HCT116 (cell line): ENCODE measurements at regions not wholly inside any gene's neighbourhood (a gene's known extent, or its start where the extent isn't known, plus 50 kb on each side); places are given as distances from the start of the nearest gene placed in this dataset.

Source experiments
- ATAC-seq: fragments of 200-7000 bp; cut with Tn5 transposase; 2 replicates; pipeline ENCODE4 v1.9.1; 2020; ENCODE audit warnings: mild to moderate bottlenecking, moderate library complexity
- BruUV-seq: library from RNA; stranded (reverse); fragments of 400-500 nt; replicated peaks from 2 replicates; lab custom pipeline; 2021; lab: Mats Ljungman, UMichigan
- CTCF ChIA-PET: fragments of 300-600 bp; sonication (Branson Sonifier 250); formaldehyde crosslinking; loops from one replicate; lab custom pipeline; 2021; ENCODE audit warnings: antibody characterized with exemption; lab: Charles Lee
- POLR2A ChIA-PET: fragments of 300-600, 350-600 bp; sonication (Branson Sonifier 250); formaldehyde crosslinking; loops from one replicate; lab custom pipeline; 2021; ENCODE audit warnings: antibody characterized with exemption; lab: Charles Lee
- RAD21 ChIA-PET, 2 experiments: fragments of 300-600 bp; sonication (Branson Sonifier 250); formaldehyde crosslinking; loops; one replicate each; lab custom pipeline; 2023; ENCODE audit warnings: low total read pairs in 2 of 2; ENCODE audit not compliant: uncharacterized antibody in 2 of 2, unreplicated experiment in 2 of 2, low non-redundant PET in 1 of 2; lab: Charles Lee
- DNase-seq: peaks from one replicate; pipeline ENCODE4 v3.0.0-alpha.2; 2010; ENCODE audit warnings: low read depth, low spot score
- H2AFZ ChIP-seq: fragments of 200-600 bp; shearing (Covaris generic), sonication (generic); 2 replicates; pipeline ENCODE4 v1.6.1; 2017; ENCODE audit warnings: low read depth, mixed run types, mixed read lengths, antibody characterized with exemption, low read length; ENCODE audit not compliant: poor library complexity, severe bottlenecking
- H3K27ac ChIP-seq: 2 replicates; pipeline ENCODE4 v1.5.1; 2012; ENCODE audit warnings: low read depth, low read length
- H3K27me3 ChIP-seq: fragments of 200-600 bp; sonication (generic); 2 replicates; pipeline ENCODE4 v1.6.1; 2016; ENCODE audit warnings: mixed run types, low read length, mixed read lengths; ENCODE audit not compliant: insufficient read depth
- H3K36me3 ChIP-seq, 2 experiments: fragments of 200-500 bp in 1 of 2; fragments of 200-600 bp in 1 of 2; sonication (Bioruptor generic) in 1 of 2; sonication (generic) in 1 of 2; 2 replicates each; pipeline versions ENCODE4 v1.5.1 to v1.6.1; 2014 to 2016; ENCODE audit warnings: low read length in 2 of 2, inconsistent platforms in 1 of 2, mixed read lengths in 1 of 2, mixed run types in 1 of 2; ENCODE audit not compliant: insufficient read depth in 2 of 2, control insufficient read depth in 1 of 2
- H3K4me1 ChIP-seq, 2 experiments: fragments of 200-600 bp in 1 of 2; sonication (generic) in 1 of 2; 2 replicates each; pipeline versions ENCODE4 v1.5.1 to v1.6.1; 2012 to 2017; ENCODE audit warnings: low read length in 2 of 2, inconsistent platforms in 1 of 2, mild to moderate bottlenecking in 1 of 2, mixed read lengths in 1 of 2, mixed run types in 1 of 2, moderate library complexity in 1 of 2; ENCODE audit not compliant: insufficient read depth in 2 of 2, control insufficient read depth in 1 of 2
- H3K4me2 ChIP-seq: fragments of 200-600 bp; sonication (generic); 2 replicates; pipeline ENCODE4 v1.6.1; 2017; ENCODE audit warnings: mixed run types, low read length, mixed read lengths
- H3K4me3 ChIP-seq, 2 experiments: fragments of 200-600 bp in 1 of 2; sonication (generic) in 1 of 2; replicated peaks in 1 of 2; 2 replicates each; pipeline ENCODE4 v1.5.1; 2011 to 2016; ENCODE audit warnings: low read length in 2 of 2, control low read depth in 1 of 2, low read depth in 1 of 2, mild to moderate bottlenecking in 1 of 2, mixed read lengths in 1 of 2, mixed run types in 1 of 2
- H3K79me2 ChIP-seq: fragments of 200-600 bp; sonication (generic); 2 replicates; pipeline ENCODE4 v1.6.1; 2017; ENCODE audit warnings: mild to moderate bottlenecking, mixed run types, low read length, moderate library complexity, mixed read lengths; ENCODE audit not compliant: insufficient read depth
- H3K9ac ChIP-seq: fragments of 200-600 bp; sonication (generic); 2 replicates; pipeline ENCODE4 v1.6.1; 2016; ENCODE audit warnings: low read length, mixed read lengths
- H3K9me2 ChIP-seq: fragments of 200-600 bp; sonication (generic), shearing (Covaris generic); 2 replicates; pipeline ENCODE4 v1.6.1; 2017; ENCODE audit warnings: mixed run types, mild to moderate bottlenecking, moderate library complexity; ENCODE audit not compliant: insufficient read depth
- H3K9me3 ChIP-seq, 2 experiments: fragments of 200-500 bp in 1 of 2; fragments of 200-600 bp in 1 of 2; sonication (Bioruptor generic) in 1 of 2; sonication (generic) in 1 of 2; 2 replicates each; pipeline ENCODE4 v1.6.1; 2014 to 2017; ENCODE audit warnings: low read length in 2 of 2, mixed read lengths in 2 of 2, inconsistent platforms in 1 of 2, low read depth in 1 of 2, mild to moderate bottlenecking in 1 of 2, mixed run types in 1 of 2, moderate library complexity in 1 of 2; ENCODE audit not compliant: control insufficient read depth in 1 of 2, insufficient read depth in 1 of 2
- H4K20me1 ChIP-seq: fragments of 200-600 bp; sonication (generic), shearing (Covaris generic); 2 replicates; pipeline ENCODE4 v1.6.1; 2017; ENCODE audit warnings: mixed run types, mild to moderate bottlenecking, moderate library complexity; ENCODE audit not compliant: insufficient read depth
- CBX3 ChIP-seq: IDR thresholded peaks from 2 replicates; pipeline ENCODE4 v1.6.1; 2012; ENCODE audit warnings: low read depth
- CTCF ChIP-seq, 3 experiments: fragments of 200-600 bp in 1 of 3; sonication (generic) in 1 of 3; IDR thresholded peaks in 2 of 3; conservative IDR thresholded peaks in 1 of 3; 2 replicates each; pipeline ENCODE4 v1.5.1; 2012 to 2017; ENCODE audit warnings: low read depth in 2 of 3, low read length in 2 of 3, antibody characterized with exemption in 1 of 3, borderline replicate concordance in 1 of 3, control low read depth in 1 of 3, mild to moderate bottlenecking in 1 of 3, mixed read lengths in 1 of 3, mixed run types in 1 of 3, moderate library complexity in 1 of 3; ENCODE audit not compliant: insufficient read depth in 1 of 3
- ELF1 ChIP-seq: IDR thresholded peaks from 2 replicates; pipeline ENCODE4 v1.6.1; 2012; ENCODE audit warnings: low read depth, borderline replicate concordance
- FOSL1 ChIP-seq: IDR thresholded peaks from 2 replicates; pipeline ENCODE4 v1.6.1; 2012; ENCODE audit warnings: low read depth
- MAX ChIP-seq: IDR thresholded peaks from 2 replicates; pipeline ENCODE4 v1.6.1; 2012
- POLR2A ChIP-seq: IDR thresholded peaks from 2 replicates; pipeline ENCODE4 v1.7.0; 2011; ENCODE audit warnings: borderline replicate concordance; ENCODE audit not compliant: insufficient read depth, insufficient read length; ENCODE audit errors: extremely low read depth
- POLR2AphosphoS5 ChIP-seq: IDR thresholded peaks from 2 replicates; pipeline ENCODE4 v1.6.1; 2011; ENCODE audit warnings: mild to moderate bottlenecking, low read depth, low read length, moderate library complexity
- RAD21 ChIP-seq: IDR thresholded peaks from 2 replicates; pipeline ENCODE4 v1.6.1; 2012; ENCODE audit warnings: low read depth, mild to moderate bottlenecking
- SIN3A ChIP-seq: IDR thresholded peaks from 2 replicates; pipeline ENCODE4 v1.6.1; 2012; ENCODE audit warnings: low read depth
- SRF ChIP-seq: IDR thresholded peaks from 2 replicates; pipeline ENCODE4 v1.6.1; 2012; ENCODE audit warnings: low read depth
- ZBTB33 ChIP-seq: IDR thresholded peaks from 2 replicates; pipeline ENCODE4 v1.6.1; 2011; ENCODE audit warnings: mild to moderate bottlenecking, low read length, moderate library complexity; ENCODE audit not compliant: insufficient replicate concordance; ENCODE audit errors: extremely low read depth
- ZFX ChIP-seq: fragments of 450-650 bp; IDR thresholded peaks from 2 replicates; pipeline ENCODE4 v1.6.1; 2017
- ZNF274 ChIP-seq: fragments of 200-500 bp; sonication (Bioruptor generic); IDR thresholded peaks from 2 replicates; pipeline ENCODE4 v1.6.1; 2014; ENCODE audit warnings: mild to moderate bottlenecking, low read depth, low read length, inconsistent platforms
- intact Hi-C: fragments of 100-400 bp; cut with micrococcal nuclease; formaldehyde crosslinking; loops from 2 replicates; pipeline ENCODE4 v1.10.0; 2022
- TF ChIP-seq, protein P1 (sequence below): IDR thresholded peaks from 2 replicates; pipeline ENCODE4 v1.6.1; 2012; ENCODE audit warnings: low read depth

GRCh38 chr10:21349912-21350286 lies 175.6 kb downstream of the SKIDA1 start:
- Histone ChIP-seq H4K20me1 (no peaks in the 10 kb centered on the region), H3K9ac (no peak overlapping the region), H3K4me2 (no peak overlapping the region), H3K4me3 (no peak overlapping the region), H3K27ac (no peak overlapping the region), H3K4me1 (peaks cover 0 to 3% of the 10 kb centered on the region in 2 experiments; a peak in 1 of 4 replicates), H3K27me3 (no peaks in the 10 kb centered on the region), H2AFZ (no peak overlapping the region)
- intact Hi-C loops, result no loop called here
- CTCF ChIA-PET, result no interaction called here
- ATAC-seq (no peak), DNase-seq (no peak)
- TF ChIP-seq ZNF274 (no peak), CBX3 (no peak), POLR2A (no peak), MAX (no peak), SRF (no peak), ELF1 (no peak), RAD21 (no peak), POLR2AphosphoS5 (no peak), SIN3A (no peak), ZBTB33 (no peak), FOSL1 (no peak), ZFX (no peak), CTCF (IDR thresholded peaks at IDR 0.05 in 2 of 3, conservative IDR thresholded peaks at IDR 0.05 in 1 of 3; ENCODE audit: borderline replicate concordance in 1 of 3, insufficient read depth in 1 of 3, low read depth in 2 of 3, low read length in 2 of 3) (no peak)
- TF ChIP-seq, protein P1, sequence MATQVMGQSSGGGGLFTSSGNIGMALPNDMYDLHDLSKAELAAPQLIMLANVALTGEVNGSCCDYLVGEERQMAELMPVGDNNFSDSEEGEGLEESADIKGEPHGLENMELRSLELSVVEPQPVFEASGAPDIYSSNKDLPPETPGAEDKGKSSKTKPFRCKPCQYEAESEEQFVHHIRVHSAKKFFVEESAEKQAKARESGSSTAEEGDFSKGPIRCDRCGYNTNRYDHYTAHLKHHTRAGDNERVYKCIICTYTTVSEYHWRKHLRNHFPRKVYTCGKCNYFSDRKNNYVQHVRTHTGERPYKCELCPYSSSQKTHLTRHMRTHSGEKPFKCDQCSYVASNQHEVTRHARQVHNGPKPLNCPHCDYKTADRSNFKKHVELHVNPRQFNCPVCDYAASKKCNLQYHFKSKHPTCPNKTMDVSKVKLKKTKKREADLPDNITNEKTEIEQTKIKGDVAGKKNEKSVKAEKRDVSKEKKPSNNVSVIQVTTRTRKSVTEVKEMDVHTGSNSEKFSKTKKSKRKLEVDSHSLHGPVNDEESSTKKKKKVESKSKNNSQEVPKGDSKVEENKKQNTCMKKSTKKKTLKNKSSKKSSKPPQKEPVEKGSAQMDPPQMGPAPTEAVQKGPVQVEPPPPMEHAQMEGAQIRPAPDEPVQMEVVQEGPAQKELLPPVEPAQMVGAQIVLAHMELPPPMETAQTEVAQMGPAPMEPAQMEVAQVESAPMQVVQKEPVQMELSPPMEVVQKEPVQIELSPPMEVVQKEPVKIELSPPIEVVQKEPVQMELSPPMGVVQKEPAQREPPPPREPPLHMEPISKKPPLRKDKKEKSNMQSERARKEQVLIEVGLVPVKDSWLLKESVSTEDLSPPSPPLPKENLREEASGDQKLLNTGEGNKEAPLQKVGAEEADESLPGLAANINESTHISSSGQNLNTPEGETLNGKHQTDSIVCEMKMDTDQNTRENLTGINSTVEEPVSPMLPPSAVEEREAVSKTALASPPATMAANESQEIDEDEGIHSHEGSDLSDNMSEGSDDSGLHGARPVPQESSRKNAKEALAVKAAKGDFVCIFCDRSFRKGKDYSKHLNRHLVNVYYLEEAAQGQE, result no peak
- TF ChIP-seq, all 23 proteins: peak for 0
- ChIA-PET RAD21 (no interaction called here), POLR2A (no interaction called here)
- no peaks in the 10 kb centered on the region for H3K9me3 ChIP-seq
- no peaks in the 10 kb centered on the region for H3K36me3 ChIP-seq
- no peaks in the 10 kb centered on the region for H3K79me2 ChIP-seq
- H3K9me2 ChIP-seq, result no peaks in the 10 kb centered on the region
- BruUV-seq, result no TSS peak
